ENCODE measurements at regions not wholly inside any gene's neighbourhood (a gene's known extent, or its start where the extent isn't known, plus 50 kb on each side); places are given as distances from the start of the nearest gene placed in this dataset.
A peak's percentile ranks its signal among the peaks of the same experiment; 100 is the strongest.

DNA sequence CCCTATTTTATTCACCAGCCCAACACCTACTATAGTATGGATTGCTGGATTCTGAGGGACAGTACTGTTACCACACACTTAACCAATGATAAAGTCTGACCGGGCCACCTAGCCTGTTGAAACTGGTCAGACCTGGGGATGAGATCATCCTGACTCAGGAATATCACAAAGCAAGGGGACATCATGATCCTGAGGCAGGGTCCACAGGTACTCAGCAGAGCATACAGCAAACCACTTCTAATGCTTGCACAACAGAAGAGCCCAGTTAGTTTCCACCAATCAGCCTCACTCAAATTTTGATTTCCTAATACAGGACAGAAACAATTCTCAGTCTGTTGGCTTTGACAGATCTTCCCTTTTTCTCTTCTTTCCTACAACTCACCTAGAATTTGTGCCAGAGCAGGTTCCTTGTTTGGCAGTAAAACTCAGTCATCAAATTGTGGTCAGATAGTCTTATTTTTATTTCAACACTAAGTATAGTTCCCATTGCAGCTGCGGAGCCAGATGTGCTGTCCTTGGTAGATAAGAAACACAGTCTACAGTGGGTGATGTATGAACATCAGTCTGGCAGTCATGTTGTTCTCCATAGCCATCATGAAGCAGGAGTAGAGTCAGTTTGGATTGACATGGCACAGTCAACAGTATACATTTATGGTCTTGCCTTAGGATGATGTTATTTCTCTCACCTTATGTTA lies 90.1 kb upstream of the PRR23C start:
- Histone ChIP-seq H3K36me3 (replicated peaks in 1 of 2; ENCODE audit: control insufficient read depth in 1 of 2, insufficient read depth in 2 of 2, low read length in 2 of 2) (no peaks in the 10 kb centered on the region), H3K4me1 (ENCODE audit: insufficient read depth, low read length) (no peaks in the 10 kb centered on the region), H3K27me3 (ENCODE audit: control insufficient read depth in 1 of 2, insufficient read depth in 2 of 2, low read length in 2 of 2) (no peaks in the 10 kb centered on the region), H3K4me2 (ENCODE audit: low read depth, low read length) (no peak overlapping the region), H2AFZ (ENCODE audit: low read length) (no peak overlapping the region), H3K79me2 (ENCODE audit: insufficient read depth, low read length) (no peaks in the 10 kb centered on the region), H4K20me1 (ENCODE audit: insufficient read depth, low read length) (no peaks in the 10 kb centered on the region), H3K9ac (ENCODE audit: insufficient read depth, low read depth, low read length) (no peak overlapping the region), H3K4me3 (replicated peaks in 1 of 3; ENCODE audit: insufficient read depth in 1 of 3, low read depth in 2 of 3, low read length in 3 of 3) (no peak overlapping the region), H3K27ac (ENCODE audit: extremely low read length, insufficient read depth, low read length) (no peak overlapping the region), H3K9me3 (ENCODE audit: low read length) (no peaks in the 10 kb centered on the region)
- intact Hi-C loops (cut with micrococcal nuclease; ENCODE audit: unreplicated experiment) (no loop called here), in situ Hi-C loops (cut with HindIII; ENCODE audit: extremely low pct_ligation_motif_present, low pct_unique_long_range_greater_than_20kb) (no loop called here)
- POLR2A ChIA-PET: no interaction called here
- DNase-seq (ENCODE audit: low spot score) (no peak), FAIRE-seq (no peak), ATAC-seq (no peak)
- no peak for TF ChIP-seq NFIC (IDR thresholded peaks at IDR 0.05; ENCODE audit: low read length)
- BruUV-seq (replicated peaks): no TSS peak
- CTCF ChIA-PET (ENCODE audit: low intra/inter-chr PET ratio, low total read pairs): no interaction called here
- 14% methylated on average over 1 of the region's 2 CpGs for WGBS (ENCODE audit: low lambda C conversion rate)

DNA sequence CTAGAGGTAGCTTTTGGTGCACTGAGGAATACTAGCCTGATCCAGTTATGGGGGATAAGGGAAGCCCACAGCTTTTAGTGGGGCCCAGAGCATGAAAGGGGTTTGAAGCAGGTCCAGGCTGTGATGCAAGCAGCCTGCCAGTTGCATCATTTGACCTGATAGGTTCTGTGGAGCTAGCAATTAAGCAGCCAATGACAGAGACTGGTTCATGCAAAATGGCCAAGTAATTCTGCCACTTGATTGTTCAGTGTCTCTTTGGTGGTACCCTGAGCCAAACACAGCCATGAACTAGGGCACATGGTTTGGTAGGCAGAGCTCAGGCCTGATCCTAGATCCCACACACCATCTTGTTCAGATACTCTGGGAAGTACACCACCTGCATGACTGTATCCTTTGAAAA lies 91.0 kb upstream of the PRR23C start:
- Histone ChIP-seq H4K20me1 (ENCODE audit: insufficient read depth, low read length) (no peaks in the 10 kb centered on the region), H3K36me3 (replicated peaks in 1 of 2; ENCODE audit: control insufficient read depth in 1 of 2, insufficient read depth in 2 of 2, low read length in 2 of 2) (no peaks in the 10 kb centered on the region), H3K4me3 (replicated peaks in 1 of 3; ENCODE audit: insufficient read depth in 1 of 3, low read depth in 2 of 3, low read length in 3 of 3) (no peak overlapping the region), H3K4me1 (ENCODE audit: insufficient read depth, low read length) (no peaks in the 10 kb centered on the region), H3K27ac (ENCODE audit: extremely low read length, insufficient read depth, low read length) (no peak overlapping the region), H3K9ac (ENCODE audit: insufficient read depth, low read depth, low read length) (no peak overlapping the region), H3K4me2 (ENCODE audit: low read depth, low read length) (no peak overlapping the region), H2AFZ (ENCODE audit: low read length) (no peak overlapping the region), H3K9me3 (ENCODE audit: low read length) (no peaks in the 10 kb centered on the region), H3K79me2 (ENCODE audit: insufficient read depth, low read length) (no peaks in the 10 kb centered on the region), H3K27me3 (ENCODE audit: control insufficient read depth in 1 of 2, insufficient read depth in 2 of 2, low read length in 2 of 2) (no peaks in the 10 kb centered on the region)
- ChIA-PET POLR2A (no interaction called here), CTCF (ENCODE audit: low intra/inter-chr PET ratio, low total read pairs) (no interaction called here)
- FAIRE-seq: no peak
- intact Hi-C loops (cut with micrococcal nuclease; ENCODE audit: unreplicated experiment) (no loop called here), in situ Hi-C loops (cut with HindIII; ENCODE audit: extremely low pct_ligation_motif_present, low pct_unique_long_range_greater_than_20kb) (no loop called here)
- BruUV-seq (replicated peaks): no TSS peak
- DNase-seq (ENCODE audit: low spot score): no peak
- TF ChIP-seq KLF11 (CRISPR knock-in tag; IDR thresholded peaks at IDR 0.05) (no peak), ATF4 (CRISPR knock-in tag; IDR thresholded peaks at IDR 0.05) (peak in 1 of 2 experiments; percentile 55; a peak in 1 of 4 replicates)
- ATAC-seq: no peak
